NCI-H1694 (cell line): ENCODE measurements at regions not wholly inside any gene's neighbourhood (a gene's known extent, or its start where the extent isn't known, plus 50 kb on each side); places are given as distances from the start of the nearest gene placed in this dataset.
"Not testable (repeated sequence)": the region's sequence is repeated elsewhere in the genome, so short reads cannot be mapped to it uniquely, and the experiment has no call there.

ENCODE experiments used
- DNase-seq: peaks from one replicate; lab custom pipeline; 2025; lab: John Stamatoyannopoulos, UW

GRCh38 chr1:203998571-203998970 lies 74.3 kb upstream of the SOX13 start:
- not testable (repeated sequence) for DNase-seq

GRCh38 chr1:203999618-204000017 lies 73.3 kb upstream of the SOX13 start:
- DNase-seq = no peak

GRCh38 chr1:204001166-204001901 lies 71.6 kb upstream of the SOX13 start:
- DNase-seq = no peak

GRCh38 chr1:204002614-204003013 lies 70.3 kb upstream of the SOX13 start:
- no peak for DNase-seq

GRCh38 chr1:204003536-204003935 lies 69.4 kb upstream of the SOX13 start:
- no peak for DNase-seq

- no peak for DNase-seq
Measured at GRCh38 chr1:204011426-204011825, 61.5 kb upstream of the SOX13 start.

GRCh38 chr1:204013052-204013451 lies 59.9 kb upstream of the SOX13 start:
- no peak for DNase-seq

- DNase-seq = no peak
Measured at GRCh38 chr1:204014336-204014735, 58.6 kb upstream of the SOX13 start.

GRCh38 chr1:204014961-204015360 lies 58.0 kb upstream of the SOX13 start:
- DNase-seq = not testable (repeated sequence)

GRCh38 chr1:204017032-204017431 lies 55.9 kb upstream of the SOX13 start:
- DNase-seq = no peak

- no peak for DNase-seq
Measured at GRCh38 chr1:204018460-204018859, 54.5 kb upstream of the SOX13 start.
